ENCODE measurements at regions not wholly inside any gene's neighbourhood (a gene's known extent, or its start where the extent isn't known, plus 50 kb on each side); places are given as distances from the start of the nearest gene placed in this dataset.
A peak's percentile ranks its signal among the peaks of the same experiment; 100 is the strongest.
"Not testable (repeated sequence)": the region's sequence is repeated elsewhere in the genome, so short reads cannot be mapped to it uniquely, and the experiment has no call there.

DNA sequence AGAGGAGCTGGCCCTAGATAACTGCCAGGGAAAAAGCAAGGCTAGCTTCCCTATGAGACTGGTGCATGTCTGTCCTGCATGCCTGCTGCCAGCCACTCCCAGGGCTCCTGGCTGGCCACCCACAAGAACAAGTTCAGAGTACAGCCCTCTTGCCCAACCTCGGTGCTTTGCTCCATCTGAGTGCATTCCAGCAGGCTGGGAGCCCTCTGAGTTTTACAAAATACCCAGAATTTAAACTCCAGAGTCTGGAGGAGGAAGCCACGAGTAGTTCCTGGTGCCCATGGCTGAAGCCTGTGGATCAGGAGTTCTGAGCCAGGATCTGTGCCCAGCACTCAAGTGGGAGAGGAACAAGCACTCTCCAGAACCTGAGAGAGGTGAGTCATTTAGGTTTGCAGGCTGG, 111.6 kb downstream of the MAGEE2 start:
- no peak for DNase-seq

- DNase-seq: no peak
Observed at GRCh38 chrX:75655627-75656026, 129.4 kb downstream of the MAGEE2 start.

DNA sequence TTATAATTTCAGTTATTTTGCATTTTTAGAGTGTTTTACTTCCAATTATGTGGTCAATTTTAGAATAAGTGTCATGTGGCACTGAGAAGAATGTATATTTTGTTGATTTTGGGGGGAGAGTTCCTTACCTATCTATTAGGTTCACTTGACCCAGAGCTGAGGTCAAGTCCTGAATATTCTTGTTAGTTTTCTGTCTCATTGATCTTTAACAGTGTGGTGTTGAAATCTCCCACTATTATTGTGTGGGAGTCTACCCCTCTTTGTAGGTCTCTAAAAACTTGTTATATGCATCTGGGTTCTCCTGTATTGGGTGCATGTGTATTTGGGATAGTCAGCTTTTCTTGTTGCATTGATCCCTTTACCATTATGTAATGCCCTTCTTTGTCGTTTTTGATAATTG, 127.0 kb upstream of the ZDHHC15 start:
- DNase-seq: no peak

DNA sequence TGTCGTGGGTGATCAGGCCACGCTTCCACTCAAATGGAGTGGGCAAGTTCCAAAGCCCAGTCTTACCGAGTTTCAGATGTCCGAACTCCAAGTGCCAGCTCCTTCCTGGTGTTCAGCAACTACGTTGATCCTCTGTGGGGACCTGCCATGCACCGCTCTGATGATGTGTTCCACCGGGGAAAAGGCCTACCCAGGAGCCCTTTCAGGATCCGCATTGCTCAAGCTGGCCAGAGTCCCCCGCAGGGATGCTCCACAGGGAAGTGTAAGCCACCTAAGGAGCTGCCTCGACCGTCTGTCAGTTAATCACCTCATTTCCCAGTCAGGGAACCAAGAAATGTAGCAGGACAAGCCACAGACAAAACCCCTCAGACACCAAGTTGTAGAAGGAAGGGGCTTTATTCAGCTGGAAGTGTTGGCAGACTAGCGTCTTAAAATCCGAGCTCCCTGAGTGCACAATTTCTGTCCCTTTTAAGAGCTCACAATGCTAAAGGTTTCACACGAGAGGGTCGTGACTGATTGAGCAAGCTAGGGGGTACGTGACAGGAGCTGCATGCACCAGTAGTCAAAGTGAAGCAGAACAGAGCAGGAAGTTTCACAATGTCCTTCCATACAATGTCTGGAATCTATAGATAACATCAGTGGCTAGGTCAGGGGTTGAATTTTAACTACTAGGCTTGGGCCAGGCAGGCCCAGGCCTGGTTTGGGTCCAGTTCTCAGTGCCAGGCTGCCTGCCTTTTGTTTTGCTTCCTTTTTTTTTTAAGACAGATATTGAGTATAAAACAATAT, 126.2 kb upstream of the ZDHHC15 start:
- no peak for DNase-seq

DNA sequence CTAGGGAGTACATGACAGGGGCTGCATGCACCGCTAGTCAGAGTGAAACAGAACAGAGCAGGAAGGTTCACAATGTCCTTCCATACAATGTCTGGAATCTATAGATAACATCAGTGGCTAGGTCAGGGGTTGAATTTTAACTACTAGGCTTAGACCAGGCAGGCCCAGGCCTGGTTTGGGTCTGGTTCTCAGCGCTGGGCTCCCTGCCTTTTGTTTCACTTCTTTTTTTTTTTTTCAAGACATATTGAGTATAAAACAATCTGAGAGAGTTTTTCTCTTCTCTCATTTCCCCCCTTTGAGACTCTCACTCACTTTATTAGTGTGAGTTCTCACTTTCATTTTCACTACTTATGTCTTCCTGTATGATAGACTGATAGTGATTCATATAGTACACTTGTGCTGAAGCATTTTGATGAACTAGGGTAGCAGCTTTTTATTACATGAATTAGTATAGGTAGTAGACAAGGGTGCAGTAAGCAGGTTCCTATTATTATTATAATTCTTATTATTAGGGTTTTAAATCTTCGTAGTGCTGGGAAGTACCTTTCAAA, 120.0 kb upstream of the ZDHHC15 start:
- DNase-seq: no peak

- no peak for DNase-seq
Observed at GRCh38 chrX:75638332-75638731, 115.5 kb upstream of the ZDHHC15 start.

DNA sequence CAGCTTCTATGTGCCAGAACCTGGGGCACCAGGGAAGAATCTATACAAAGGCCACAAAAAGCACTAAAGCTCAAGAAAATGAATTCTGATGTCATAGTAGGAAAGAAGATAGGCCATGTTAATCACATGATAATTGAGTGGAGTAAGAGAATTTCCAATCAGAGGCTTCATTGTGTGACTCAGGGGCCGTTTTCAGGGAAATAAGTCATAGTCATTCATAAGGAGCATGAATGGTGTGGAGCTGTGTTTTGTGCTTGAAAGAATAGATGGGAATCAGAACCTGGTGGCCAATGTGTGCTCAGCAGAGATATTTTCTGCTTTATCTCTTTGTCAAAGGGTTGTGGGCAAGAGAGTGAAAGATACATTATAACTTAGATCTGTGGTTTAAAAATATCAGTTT, 102.4 kb upstream of the ZDHHC15 start:
- no peak for DNase-seq

GRCh38 chrX:75623535-75623934, 100.7 kb upstream of the ZDHHC15 start:
- no peak for DNase-seq

DNA sequence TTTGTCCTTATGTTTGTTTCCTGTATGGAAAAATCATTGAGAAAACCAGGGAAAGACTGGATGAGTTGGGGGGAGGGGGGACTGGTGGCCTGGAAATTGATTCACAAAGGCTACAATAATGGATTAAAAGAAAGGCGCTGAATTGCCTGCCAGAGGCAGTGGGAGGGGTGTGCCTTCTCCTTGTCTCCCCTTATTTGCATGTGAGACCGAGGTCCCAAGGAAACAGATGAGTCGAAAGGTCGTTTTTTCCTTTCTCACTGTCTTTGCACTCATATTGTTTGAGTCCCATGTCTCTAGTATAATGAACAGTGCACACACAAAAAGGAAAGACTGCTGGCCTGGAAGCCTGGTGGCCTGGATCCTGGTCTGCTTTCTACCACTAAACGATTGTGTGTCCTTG, 86.6 kb upstream of the ZDHHC15 start:
- no peak for DNase-seq

GRCh38 chrX:75603833-75604232, 81.0 kb upstream of the ZDHHC15 start:
- peak in 1 of 2 experiments; percentile 0 for DNase-seq

- DNase-seq: not testable (repeated sequence)
Observed at GRCh38 chrX:75602022-75602421, 79.2 kb upstream of the ZDHHC15 start.

GRCh38 chrX:75596178-75596577, 73.3 kb upstream of the ZDHHC15 start:
- DNase-seq: no peak

DNA sequence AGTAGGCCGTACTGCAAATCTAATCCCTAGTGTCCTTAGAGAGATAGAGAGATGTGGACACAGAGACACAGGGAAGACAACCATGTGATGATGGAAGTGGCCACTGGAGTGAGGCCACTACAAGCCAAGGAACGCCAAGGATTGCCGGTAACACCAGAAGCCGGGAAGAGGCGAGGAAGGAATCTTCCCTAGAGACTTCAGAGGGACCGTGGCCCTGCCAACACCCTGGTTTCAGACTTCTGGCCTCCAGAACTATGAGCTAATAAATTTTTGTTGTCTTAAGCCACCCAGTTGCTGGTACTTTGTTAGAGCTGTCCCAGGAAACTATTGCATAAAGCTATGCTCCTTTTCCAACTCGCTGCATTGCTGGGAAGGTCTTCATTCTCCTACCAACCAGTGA, 70.3 kb upstream of the ZDHHC15 start:
- DNase-seq: not testable (repeated sequence)

- no peak for DNase-seq
Observed at GRCh38 chrX:75582511-75582910, 59.7 kb upstream of the ZDHHC15 start.
